ENCODE measurements at regions not wholly inside any gene's neighbourhood (a gene's known extent, or its start where the extent isn't known, plus 50 kb on each side); places are given as distances from the start of the nearest gene placed in this dataset.

DNA sequence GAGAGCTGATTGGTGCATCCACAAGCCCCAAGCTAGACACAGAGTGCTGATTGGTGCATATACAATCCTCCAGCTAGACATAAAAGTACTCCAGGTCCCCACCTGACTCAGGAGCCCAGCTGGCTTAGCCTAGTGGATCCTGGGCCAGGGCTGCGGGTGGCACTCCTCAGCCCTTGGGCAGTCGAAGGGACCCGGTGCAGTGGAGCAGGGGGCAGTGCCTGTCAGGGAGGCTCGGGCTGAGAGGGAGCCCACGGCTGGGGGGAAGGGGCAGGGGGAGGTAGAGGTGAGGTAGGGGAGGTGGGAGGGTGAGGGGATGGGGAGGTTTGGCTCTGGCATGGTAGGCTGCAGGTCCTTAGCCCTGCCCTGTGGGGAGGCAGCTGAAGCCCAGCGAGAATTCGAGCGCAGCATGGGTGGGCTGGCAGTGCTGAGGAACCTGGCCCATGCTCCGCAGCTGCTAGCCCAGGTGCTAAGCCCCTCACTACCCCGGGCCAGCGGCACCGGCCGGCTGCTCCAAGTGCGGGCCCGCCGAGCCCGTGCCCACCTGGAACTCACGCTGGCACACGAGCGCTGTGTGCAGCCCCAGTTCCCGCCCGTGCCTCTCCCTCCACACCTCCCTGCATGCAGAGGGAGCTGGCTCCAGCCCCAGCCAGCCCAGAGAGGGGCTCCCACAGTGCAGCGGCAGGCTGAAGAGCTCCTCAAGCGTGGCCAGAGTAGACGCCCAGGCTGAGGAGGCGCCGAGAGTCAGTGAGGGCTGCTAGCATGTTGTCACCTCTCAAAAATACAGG is 742.8 kb downstream of the FAM181B start:
- DNase-seq (ENCODE audit: low read depth): no peak
- TF ChIP-seq, protein P1, sequence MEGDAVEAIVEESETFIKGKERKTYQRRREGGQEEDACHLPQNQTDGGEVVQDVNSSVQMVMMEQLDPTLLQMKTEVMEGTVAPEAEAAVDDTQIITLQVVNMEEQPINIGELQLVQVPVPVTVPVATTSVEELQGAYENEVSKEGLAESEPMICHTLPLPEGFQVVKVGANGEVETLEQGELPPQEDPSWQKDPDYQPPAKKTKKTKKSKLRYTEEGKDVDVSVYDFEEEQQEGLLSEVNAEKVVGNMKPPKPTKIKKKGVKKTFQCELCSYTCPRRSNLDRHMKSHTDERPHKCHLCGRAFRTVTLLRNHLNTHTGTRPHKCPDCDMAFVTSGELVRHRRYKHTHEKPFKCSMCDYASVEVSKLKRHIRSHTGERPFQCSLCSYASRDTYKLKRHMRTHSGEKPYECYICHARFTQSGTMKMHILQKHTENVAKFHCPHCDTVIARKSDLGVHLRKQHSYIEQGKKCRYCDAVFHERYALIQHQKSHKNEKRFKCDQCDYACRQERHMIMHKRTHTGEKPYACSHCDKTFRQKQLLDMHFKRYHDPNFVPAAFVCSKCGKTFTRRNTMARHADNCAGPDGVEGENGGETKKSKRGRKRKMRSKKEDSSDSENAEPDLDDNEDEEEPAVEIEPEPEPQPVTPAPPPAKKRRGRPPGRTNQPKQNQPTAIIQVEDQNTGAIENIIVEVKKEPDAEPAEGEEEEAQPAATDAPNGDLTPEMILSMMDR (IDR thresholded peaks at IDR 0.05; ENCODE audit: low read length, missing control alignments): no peak
- no peak overlapping the region for H3K4me3 ChIP-seq (replicated peaks; ENCODE audit: low read depth, low read length)

DNA sequence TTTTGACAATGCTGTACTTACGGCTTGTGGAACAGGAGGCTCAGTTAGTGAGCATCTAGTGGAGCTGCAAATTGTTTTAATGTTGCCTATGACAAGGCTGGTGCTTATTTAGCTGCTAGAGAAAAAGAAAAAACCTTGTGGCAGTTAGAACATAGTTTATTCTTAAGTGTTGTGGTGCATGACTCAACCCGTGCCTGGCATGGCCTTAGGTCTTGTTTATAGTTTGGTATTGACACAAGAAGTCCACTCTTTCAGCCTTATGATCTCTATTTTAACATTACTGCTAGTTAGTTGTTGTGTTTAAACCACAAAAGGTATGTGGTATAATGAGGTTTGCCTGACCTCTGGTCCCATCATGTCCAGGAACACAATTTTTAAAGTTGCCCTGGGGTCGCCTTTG is 744.6 kb downstream of the FAM181B start:
- H3K4me3 ChIP-seq (replicated peaks; ENCODE audit: low read depth, low read length): no peak overlapping the region
- TF ChIP-seq, protein P1 (IDR thresholded peaks at IDR 0.05; ENCODE audit: low read length, missing control alignments): no peak
- DNase-seq (ENCODE audit: low read depth): no peak

DNA sequence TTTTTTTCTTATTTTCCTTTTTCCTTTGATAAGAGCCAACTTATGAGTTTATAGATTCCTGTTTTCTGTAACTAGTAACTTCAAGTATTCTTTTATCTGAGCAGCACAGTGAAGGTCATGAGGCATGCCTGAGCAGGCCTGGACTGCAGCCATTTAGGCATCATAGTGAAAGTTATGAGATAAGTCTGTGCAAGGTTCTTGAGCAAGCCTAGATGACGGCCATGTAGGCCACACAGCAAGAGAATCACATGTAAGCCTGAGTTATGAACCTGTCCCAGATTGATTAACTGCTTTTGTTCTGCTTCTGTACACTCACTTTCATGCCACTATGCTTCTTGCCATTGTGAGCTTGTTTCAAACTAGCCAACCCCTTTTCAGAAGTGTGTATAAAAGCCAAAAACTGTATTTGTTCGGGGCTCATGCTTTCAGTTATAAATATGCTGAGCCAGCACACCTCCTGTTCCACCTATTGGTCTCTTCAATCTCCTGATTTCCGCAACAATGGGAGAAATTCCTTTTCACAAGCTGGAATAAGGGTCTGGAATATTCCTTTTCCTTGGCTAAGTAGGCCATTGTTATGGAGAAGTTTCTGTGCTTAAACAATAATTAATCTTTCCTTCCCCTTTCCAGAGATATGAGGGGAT is 745.7 kb downstream of the FAM181B start:
- DNase-seq (ENCODE audit: low read depth): peak; percentile 30
- TF ChIP-seq, protein P1 (IDR thresholded peaks at IDR 0.05; ENCODE audit: low read length, missing control alignments): no peak

DNA sequence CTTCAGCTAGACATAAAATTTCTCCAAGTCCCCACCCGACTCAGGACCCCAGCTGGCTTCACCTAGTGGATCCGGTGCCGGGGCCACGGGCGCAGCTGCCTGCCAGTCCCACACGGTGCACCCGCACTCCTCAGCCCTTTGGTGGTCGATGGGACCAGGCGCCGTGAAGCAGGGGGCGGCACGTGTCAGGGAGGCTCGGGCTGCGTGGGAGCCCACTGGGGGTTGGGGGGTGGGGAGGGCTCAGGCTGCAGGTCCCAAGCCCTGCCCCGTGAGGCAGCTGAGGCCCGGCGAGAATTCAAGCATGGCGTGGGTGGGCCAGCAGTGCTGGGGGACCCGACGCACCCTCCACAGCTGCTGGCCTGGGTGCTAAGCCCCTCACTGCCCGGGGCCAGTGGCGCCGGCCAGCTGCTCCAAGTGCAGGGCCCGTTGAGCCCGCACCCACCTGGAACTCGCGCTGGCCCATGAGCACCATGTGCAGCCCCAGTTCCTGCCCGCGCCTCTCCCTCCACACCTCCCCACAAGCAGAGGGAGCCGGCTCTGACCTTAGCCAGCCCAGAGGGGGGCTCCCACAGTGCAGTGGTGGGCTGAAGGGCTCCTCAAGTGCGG is 747.0 kb downstream of the FAM181B start:
- no peak overlapping the region for H3K4me3 ChIP-seq (replicated peaks; ENCODE audit: low read depth, low read length)
- DNase-seq (ENCODE audit: low read depth): no peak
- TF ChIP-seq, protein P1 (IDR thresholded peaks at IDR 0.05; ENCODE audit: low read length, missing control alignments): no peak

More for the DNA sequence above, 745.7 kb downstream of the FAM181B start:
- H3K4me3 ChIP-seq (replicated peaks; ENCODE audit: low read depth, low read length): no peak overlapping the region

DNA sequence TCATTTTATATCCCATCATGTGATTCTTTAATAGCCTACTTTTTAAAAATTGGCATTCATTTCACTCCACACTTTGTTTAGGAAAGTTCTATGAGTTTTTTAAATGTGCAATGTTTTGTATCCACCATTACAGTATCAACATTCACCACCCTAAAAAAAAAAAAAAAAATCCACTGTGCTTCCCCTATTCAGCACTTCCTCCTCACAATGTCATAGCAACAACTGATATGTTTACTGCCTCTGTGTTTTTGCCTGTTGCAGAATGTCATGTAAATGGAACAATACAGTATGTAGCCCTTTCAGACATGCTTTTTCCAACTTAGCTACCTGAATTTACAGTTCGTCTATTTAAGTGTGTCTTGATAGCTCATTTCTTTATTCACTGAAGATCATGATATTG is 754.2 kb downstream of the FAM181B start:
- H3K4me3 ChIP-seq (replicated peaks; ENCODE audit: low read depth, low read length): no peak overlapping the region
- no peak for DNase-seq (ENCODE audit: low read depth)
- TF ChIP-seq, protein P1 (IDR thresholded peaks at IDR 0.05; ENCODE audit: low read length, missing control alignments): no peak

DNA sequence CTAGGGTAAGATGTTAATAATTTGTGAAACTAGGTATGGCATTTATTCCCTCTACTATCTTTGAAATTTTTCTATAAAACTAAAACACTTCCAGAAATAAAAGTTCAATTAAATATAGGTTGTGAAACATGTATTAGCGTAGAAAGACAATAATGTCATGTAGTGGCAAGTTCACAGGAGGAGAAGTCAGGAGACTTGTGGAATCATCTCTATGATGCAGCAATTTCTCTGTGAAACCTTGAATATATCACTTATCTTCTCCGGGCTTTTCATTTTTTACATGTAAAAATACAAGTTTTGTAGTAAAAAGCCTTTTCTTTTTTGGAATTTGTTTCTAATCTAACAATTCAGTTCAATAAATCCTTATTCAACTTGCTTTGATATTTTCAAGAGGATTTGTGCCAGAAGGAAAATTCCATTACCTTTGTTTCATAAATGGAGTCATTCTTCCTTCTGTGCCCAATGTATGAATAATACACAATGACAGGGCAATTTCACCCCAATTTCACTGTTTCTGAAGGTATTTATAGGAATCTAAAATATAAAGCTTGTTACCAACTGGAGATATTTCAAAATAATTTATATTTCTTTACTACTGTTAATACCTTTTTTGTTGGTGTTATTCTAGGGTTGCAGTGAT is 758.3 kb downstream of the FAM181B start:
- TF ChIP-seq, protein P1 (IDR thresholded peaks at IDR 0.05; ENCODE audit: low read length, missing control alignments): no peak
- no peak overlapping the region for H3K4me3 ChIP-seq (replicated peaks; ENCODE audit: low read depth, low read length)
- DNase-seq (ENCODE audit: low read depth): no peak
